GM12878 (cell line): ENCODE measurements at regions not wholly inside any gene's neighbourhood (a gene's known extent, or its start where the extent isn't known, plus 50 kb on each side); places are given as distances from the start of the nearest gene placed in this dataset.

Experiments
- ATAC-seq: fragments of 200-7000 bp; cut with Tn5 transposase; 3 replicates; pipeline ENCODE4 v1.9.1; 2020; ENCODE audit warnings: mild to moderate bottlenecking, moderate library complexity
- BruUV-seq: library from RNA; stranded (reverse); fragments of 400-500 nt; replicated peaks from 2 replicates; lab custom pipeline; 2021; lab: Mats Ljungman, UMichigan
- CTCF ChIA-PET: fragments of 300-600 bp; sonication (Branson Sonifier 250); formaldehyde crosslinking; extraction: SDS; loops from one replicate; lab custom pipeline; 2021; ENCODE audit warnings: inconsistent platforms; lab: Yijun Ruan, JAX
- POLR2A ChIA-PET: fragments of 350-600 bp; formaldehyde crosslinking; extraction: SDS; loops from one replicate; lab custom pipeline; 2021; ENCODE audit warnings: inconsistent platforms; lab: Charles Lee
- RAD21 ChIA-PET: fragments of 300-600 bp; sonication (Branson Sonifier 250); formaldehyde crosslinking; loops from one replicate; lab custom pipeline; 2023; ENCODE audit warnings: antibody characterized with exemption; ENCODE audit not compliant: unreplicated experiment; lab: Charles Lee
- SMC1A ChIA-PET: fragments of 300-600 bp; sonication (Branson Sonifier 250); formaldehyde crosslinking; loops from one replicate; lab custom pipeline; 2023; ENCODE audit not compliant: unreplicated experiment, uncharacterized antibody; lab: Charles Lee
- DNase-seq: peaks from one replicate; pipeline ENCODE4 v3.0.0-alpha.2; 2011; ENCODE audit warnings: low read depth, low spot score
- FAIRE-seq: peaks from 3 replicates; lab custom pipeline; 2011; peaks lifted over from hg19 to GRCh38; lab: Jason Lieb, UNC
- H2AFZ ChIP-seq: 2 replicates; pipeline ENCODE4 v1.6.0; 2011; ENCODE audit warnings: low read depth, low read length, control low read depth; ENCODE audit not compliant: control insufficient read depth
- H3K27ac ChIP-seq: 2 replicates; pipeline ENCODE4 v1.5.1; 2011; ENCODE audit warnings: control low read depth; ENCODE audit not compliant: control insufficient read depth, insufficient read depth
- H3K27me3 ChIP-seq, 2 experiments: replicated peaks in 1 of 2; 2 replicates each; pipeline versions ENCODE4 v1.6.0 to v1.6.1; 2011; ENCODE audit warnings: low read length in 1 of 2; ENCODE audit not compliant: control insufficient read depth in 2 of 2, insufficient read depth in 2 of 2
- H3K36me3 ChIP-seq, 2 experiments: 2 replicates each; pipeline ENCODE4 v1.5.1; 2011; ENCODE audit warnings: low read length in 1 of 2; ENCODE audit not compliant: control insufficient read depth in 2 of 2, insufficient read depth in 2 of 2
- H3K4me1 ChIP-seq: 2 replicates; pipeline ENCODE4 v1.6.1; 2011; ENCODE audit warnings: mild to moderate bottlenecking, low read length, moderate library complexity, mixed read lengths; ENCODE audit not compliant: control insufficient read depth, insufficient read depth
- H3K4me2 ChIP-seq: 2 replicates; pipeline ENCODE4 v1.6.0; 2011; ENCODE audit warnings: control low read depth; ENCODE audit not compliant: control insufficient read depth, insufficient read depth
- H3K4me3 ChIP-seq: fragments of 200-600 bp; sonication (generic); 2 replicates; pipeline ENCODE4 v1.5.1; 2016
- H3K79me2 ChIP-seq: 2 replicates; pipeline ENCODE4 v1.6.0; 2011; ENCODE audit warnings: low read length; ENCODE audit not compliant: control insufficient read depth, insufficient read depth
- H3K9ac ChIP-seq: 2 replicates; pipeline ENCODE4 v1.8.0; 2011; ENCODE audit warnings: low read length, control low read depth, mixed read lengths; ENCODE audit not compliant: control insufficient read depth, insufficient read depth
- H3K9me3 ChIP-seq: replicated peaks from 3 replicates; pipeline ENCODE4 v1.5.1; 2011; ENCODE audit warnings: mild to moderate bottlenecking, low read length; ENCODE audit not compliant: control insufficient read depth, insufficient read depth
- H4K20me1 ChIP-seq: 2 replicates; pipeline ENCODE4 v1.6.0; 2011; ENCODE audit not compliant: control insufficient read depth, insufficient read depth
- EGR1 ChIP-seq, 2 experiments: IDR thresholded peaks; 1 replicate in 1 of 2; 2 replicates in 1 of 2; pipeline ENCODE4 v1.6.1; 2011 to 2012; ENCODE audit warnings: low read depth in 2 of 2, low read length in 2 of 2, borderline replicate concordance in 1 of 2, mild to moderate bottlenecking in 1 of 2, moderate library complexity in 1 of 2
- IKZF2 ChIP-seq, 2 experiments: fragments of 450-650 bp; IDR thresholded peaks; 2 replicates each; pipeline ENCODE4 v1.6.1; 2017; ENCODE audit warnings: mild to moderate bottlenecking in 2 of 2, moderate library complexity in 2 of 2
- MEF2A ChIP-seq: IDR thresholded peaks from 2 replicates; pipeline ENCODE4 v1.6.1; 2011; ENCODE audit warnings: low read depth, mild to moderate bottlenecking, low read length, moderate library complexity; ENCODE audit not compliant: insufficient read depth
- MYB ChIP-seq: fragments of 150-350 bp; IDR thresholded peaks from 2 replicates; pipeline ENCODE4 v1.6.1; 2014; ENCODE audit warnings: mild to moderate bottlenecking, low read depth, low read length, borderline replicate concordance
- NFYA ChIP-seq: IDR thresholded peaks from 2 replicates; pipeline ENCODE4 v1.6.1; 2011; ENCODE audit warnings: low read depth, mild to moderate bottlenecking, low read length, improper control_type of control experiment, borderline replicate concordance
- USF1 ChIP-seq: IDR thresholded peaks from 2 replicates; pipeline ENCODE4 v1.6.1; 2011; ENCODE audit warnings: borderline replicate concordance, low read depth, mild to moderate bottlenecking, moderate library complexity, mixed read lengths, low read length; ENCODE audit not compliant: insufficient read depth; ENCODE audit errors: extremely low read length
- ZBTB4 ChIP-seq: fragments of 450-650 bp; formaldehyde crosslinking; IDR thresholded peaks from 2 replicates; pipeline ENCODE4 v1.4.0; 2022; ENCODE audit warnings: mild to moderate bottlenecking, moderate library complexity
- ZNF217 ChIP-seq: fragments of 450-650 bp; IDR thresholded peaks from 2 replicates; pipeline ENCODE4 v1.6.1; 2017; ENCODE audit warnings: antibody characterized with exemption, mild to moderate bottlenecking
- WGBS: methylation state at CpG from one replicate; pipeline ENCODE4 v1.1.6; 2016; ENCODE audit warnings: low lambda C conversion rate; ENCODE audit not compliant: insufficient replicate concordance, insufficient coverage; ENCODE audit errors: missing lambda C conversion rate; 5-methylcytosine and 5-hydroxymethylcytosine counted together
- in situ Hi-C: fragments of 300-500 bp; cut with MboI; formaldehyde crosslinking; loops from 9 replicates; pipeline ENCODE4 v1.14.3; 2018; ENCODE audit warnings: mixed read lengths
- intact Hi-C: fragments of 100-400 bp; cut with micrococcal nuclease; formaldehyde crosslinking; loops from one replicate; pipeline ENCODE4 v1.14.2; 2022; ENCODE audit not compliant: unreplicated experiment
- TF ChIP-seq, protein P1 (sequence below): IDR thresholded peaks from 2 replicates; pipeline ENCODE4 v1.6.1; 2011; ENCODE audit warnings: low read depth, low read length, improper control_type of control experiment, borderline replicate concordance
- TF ChIP-seq, protein P2 (sequence below): fragments of 450-650 bp; IDR thresholded peaks from 2 replicates; pipeline ENCODE4 v1.6.1; 2016; ENCODE audit warnings: mild to moderate bottlenecking, moderate library complexity, borderline replicate concordance
- TF ChIP-seq, protein P3 (sequence below): IDR thresholded peaks from 2 replicates; pipeline ENCODE4 v1.6.1; 2012; ENCODE audit warnings: low read depth, low read length, improper control_type of control experiment

GRCh38 chr21:28747464-28747863, 245.2 kb downstream of the LTN1 start (continued):
- no peak for TF ChIP-seq ZBTB4 (CRISPR knock-in tag)
- TF ChIP-seq MYB: no peak
- TF ChIP-seq NFYA: no peak
- TF ChIP-seq, protein P1, sequence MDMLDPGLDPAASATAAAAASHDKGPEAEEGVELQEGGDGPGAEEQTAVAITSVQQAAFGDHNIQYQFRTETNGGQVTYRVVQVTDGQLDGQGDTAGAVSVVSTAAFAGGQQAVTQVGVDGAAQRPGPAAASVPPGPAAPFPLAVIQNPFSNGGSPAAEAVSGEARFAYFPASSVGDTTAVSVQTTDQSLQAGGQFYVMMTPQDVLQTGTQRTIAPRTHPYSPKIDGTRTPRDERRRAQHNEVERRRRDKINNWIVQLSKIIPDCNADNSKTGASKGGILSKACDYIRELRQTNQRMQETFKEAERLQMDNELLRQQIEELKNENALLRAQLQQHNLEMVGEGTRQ: no peak

DNA sequence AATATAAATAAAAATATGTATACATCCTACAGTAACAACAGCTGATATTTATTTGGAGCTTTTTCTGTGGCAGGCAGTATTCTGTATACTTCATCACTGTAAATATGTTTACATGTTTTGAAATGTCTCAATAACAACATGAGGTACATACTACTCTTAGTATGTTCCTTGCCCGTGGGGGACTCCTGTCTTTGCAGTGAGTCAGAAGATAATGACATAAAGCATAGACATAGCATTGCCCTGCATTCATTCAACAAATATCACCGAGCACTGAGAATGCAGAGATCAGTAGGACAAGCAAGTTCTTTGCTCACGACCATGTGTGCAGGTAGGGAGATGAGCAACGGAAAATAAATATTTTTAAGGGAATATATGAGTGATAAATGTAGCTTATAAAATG, 246.5 kb downstream of the LTN1 start:
- Histone ChIP-seq H3K36me3 (no peaks in the 10 kb centered on the region), H3K27ac (no peak overlapping the region), H2AFZ (no peak overlapping the region), H3K9me3 (no peaks in the 10 kb centered on the region), H3K9ac (no peak overlapping the region), H3K4me1 (peaks cover 3% of the 10 kb centered on the region; the same call in 1 of the 2 replicates), H3K27me3 (no peaks in the 10 kb centered on the region), H3K4me2 (no peak overlapping the region), H4K20me1 (no peaks in the 10 kb centered on the region), H3K79me2 (no peaks in the 10 kb centered on the region), H3K4me3 (no peak overlapping the region)
- SMC1A ChIA-PET: interaction anchor here (1.0 to 2.8 kb wide), 14 partner anchors 10 to 1897 kb away, joined by 3 to 23 read pairs (median 6); no protein-coding TSS in a partner anchor
- WGBS: 59% methylated on average over 4 of the region's 4 CpGs
- in situ Hi-C loops (loop anchor here (5.0 kb wide), 1 partner anchor 1904 kb away; no protein-coding TSS in a partner anchor), intact Hi-C loops (no loop called here)
- RAD21 ChIA-PET: interaction anchor here (0.9 to 2.3 kb wide), 6 partner anchors 9 to 1899 kb away, joined by 3 to 22 read pairs (median 6); a partner anchor contains a TSS
- no TSS peak for BruUV-seq
- POLR2A ChIA-PET: no interaction called here
- no peak for ATAC-seq
- no peak for FAIRE-seq
- no peak for DNase-seq
- CTCF ChIA-PET: interaction anchor here (0.7 to 4.2 kb wide), 34 partner anchors 10 to 1906 kb away, joined by 3 to 42 read pairs (median 4); no protein-coding TSS in a partner anchor
- no peak for TF ChIP-seq ZNF217
- TF ChIP-seq MEF2A: no peak
- TF ChIP-seq, protein P2, sequence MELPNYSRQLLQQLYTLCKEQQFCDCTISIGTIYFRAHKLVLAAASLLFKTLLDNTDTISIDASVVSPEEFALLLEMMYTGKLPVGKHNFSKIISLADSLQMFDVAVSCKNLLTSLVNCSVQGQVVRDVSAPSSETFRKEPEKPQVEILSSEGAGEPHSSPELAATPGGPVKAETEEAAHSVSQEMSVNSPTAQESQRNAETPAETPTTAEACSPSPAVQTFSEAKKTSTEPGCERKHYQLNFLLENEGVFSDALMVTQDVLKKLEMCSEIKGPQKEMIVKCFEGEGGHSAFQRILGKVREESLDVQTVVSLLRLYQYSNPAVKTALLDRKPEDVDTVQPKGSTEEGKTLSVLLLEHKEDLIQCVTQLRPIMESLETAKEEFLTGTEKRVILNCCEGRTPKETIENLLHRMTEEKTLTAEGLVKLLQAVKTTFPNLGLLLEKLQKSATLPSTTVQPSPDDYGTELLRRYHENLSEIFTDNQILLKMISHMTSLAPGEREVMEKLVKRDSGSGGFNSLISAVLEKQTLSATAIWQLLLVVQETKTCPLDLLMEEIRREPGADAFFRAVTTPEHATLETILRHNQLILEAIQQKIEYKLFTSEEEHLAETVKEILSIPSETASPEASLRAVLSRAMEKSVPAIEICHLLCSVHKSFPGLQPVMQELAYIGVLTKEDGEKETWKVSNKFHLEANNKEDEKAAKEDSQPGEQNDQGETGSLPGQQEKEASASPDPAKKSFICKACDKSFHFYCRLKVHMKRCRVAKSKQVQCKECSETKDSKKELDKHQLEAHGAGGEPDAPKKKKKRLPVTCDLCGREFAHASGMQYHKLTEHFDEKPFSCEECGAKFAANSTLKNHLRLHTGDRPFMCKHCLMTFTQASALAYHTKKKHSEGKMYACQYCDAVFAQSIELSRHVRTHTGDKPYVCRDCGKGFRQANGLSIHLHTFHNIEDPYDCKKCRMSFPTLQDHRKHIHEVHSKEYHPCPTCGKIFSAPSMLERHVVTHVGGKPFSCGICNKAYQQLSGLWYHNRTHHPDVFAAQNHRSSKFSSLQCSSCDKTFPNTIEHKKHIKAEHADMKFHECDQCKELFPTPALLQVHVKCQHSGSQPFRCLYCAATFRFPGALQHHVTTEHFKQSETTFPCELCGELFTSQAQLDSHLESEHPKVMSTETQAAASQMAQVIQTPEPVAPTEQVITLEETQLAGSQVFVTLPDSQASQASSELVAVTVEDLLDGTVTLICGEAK: no peak
- no peak for TF ChIP-seq EGR1 (IDR thresholded peaks at IDR 0.05; ENCODE audit: borderline replicate concordance in 1 of 2, low read depth in 2 of 2, low read length in 2 of 2)
- no peak for TF ChIP-seq USF1
- TF ChIP-seq IKZF2 (IDR thresholded peaks at IDR 0.05): no peak
- TF ChIP-seq, protein P3, sequence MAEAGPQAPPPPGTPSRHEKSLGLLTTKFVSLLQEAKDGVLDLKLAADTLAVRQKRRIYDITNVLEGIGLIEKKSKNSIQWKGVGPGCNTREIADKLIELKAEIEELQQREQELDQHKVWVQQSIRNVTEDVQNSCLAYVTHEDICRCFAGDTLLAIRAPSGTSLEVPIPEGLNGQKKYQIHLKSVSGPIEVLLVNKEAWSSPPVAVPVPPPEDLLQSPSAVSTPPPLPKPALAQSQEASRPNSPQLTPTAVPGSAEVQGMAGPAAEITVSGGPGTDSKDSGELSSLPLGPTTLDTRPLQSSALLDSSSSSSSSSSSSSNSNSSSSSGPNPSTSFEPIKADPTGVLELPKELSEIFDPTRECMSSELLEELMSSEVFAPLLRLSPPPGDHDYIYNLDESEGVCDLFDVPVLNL: no peak
